HL-60 (cell line): ENCODE measurements at regions not wholly inside any gene's neighbourhood (a gene's known extent, or its start where the extent isn't known, plus 50 kb on each side); places are given as distances from the start of the nearest gene placed in this dataset.

Experiments
- DNase-seq, 2 experiments: peaks; one replicate each; pipeline ENCODE4 v3.0.0-alpha.2; 2010 to 2020; ENCODE audit warnings: low read depth in 1 of 2, low spot score in 1 of 2
- H3K27ac ChIP-seq: fragments of 250-450 bp; sonication (Bioruptor Pico); replicated peaks from 2 replicates; pipeline ENCODE4 v1.5.1; 2020; ENCODE audit warnings: mild to moderate bottlenecking, moderate library complexity
- H3K27me3 ChIP-seq: fragments of 250-450 bp; sonication (Bioruptor Pico); 2 replicates; pipeline ENCODE4 v1.5.1; 2021; ENCODE audit warnings: mild to moderate bottlenecking, moderate library complexity; ENCODE audit not compliant: insufficient read depth, poor library complexity, severe bottlenecking
- H3K4me3 ChIP-seq: replicated peaks from 2 replicates; pipeline ENCODE4 v1.5.1; 2011; ENCODE audit warnings: mild to moderate bottlenecking, control low read depth, low read length; ENCODE audit not compliant: insufficient read depth
- CTCF ChIP-seq: IDR thresholded peaks from one replicate; pipeline ENCODE4 v1.5.1; 2011; ENCODE audit warnings: low read length, control low read depth, inconsistent platforms; ENCODE audit not compliant: insufficient read depth
- GABPA ChIP-seq: IDR thresholded peaks from 2 replicates; pipeline ENCODE4 v1.6.1; 2012; ENCODE audit warnings: low read depth
- POLR2AphosphoS5 ChIP-seq: IDR thresholded peaks from 2 replicates; pipeline ENCODE4 v1.6.1; 2012; ENCODE audit warnings: low read depth
- REST ChIP-seq: IDR thresholded peaks from 2 replicates; pipeline ENCODE4 v1.6.1; 2012; ENCODE audit warnings: low read depth; ENCODE audit not compliant: insufficient replicate concordance
- SPI1 ChIP-seq: IDR thresholded peaks from 2 replicates; pipeline ENCODE4 v1.6.1; 2012; ENCODE audit warnings: low read depth, mild to moderate bottlenecking, borderline replicate concordance

DNA sequence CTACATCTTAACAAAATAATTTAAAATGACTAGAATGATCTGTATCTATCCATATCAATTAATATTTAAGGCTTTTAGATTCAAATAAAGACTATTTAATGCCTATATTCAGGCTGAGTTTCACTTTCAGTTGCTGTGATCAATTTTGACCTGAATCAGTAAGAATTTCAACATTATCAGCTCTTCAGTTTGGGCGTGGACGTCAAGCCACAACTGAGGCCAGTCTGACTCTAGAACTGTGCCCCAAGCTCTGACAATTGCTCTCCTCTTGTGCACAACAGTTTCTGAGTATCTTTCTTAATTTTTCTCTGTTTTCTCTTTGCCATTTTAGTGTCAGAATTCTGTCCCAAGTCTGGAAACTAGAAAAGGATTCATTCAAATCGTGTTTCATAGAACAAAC is 1095.5 kb downstream of the PLA2G4A start:
- peaks cover 2% of the 10 kb centered on the region for H3K27me3 ChIP-seq
- H3K27ac ChIP-seq: no peak overlapping the region
- no peak for DNase-seq
- TF ChIP-seq POLR2AphosphoS5 (no peak), SPI1 (no peak), REST (no peak), GABPA (no peak), CTCF (no peak)
- H3K4me3 ChIP-seq: no peak overlapping the region

GRCh38 chr1:187928288-187928687 is 1099.5 kb downstream of the PLA2G4A start:
- Histone ChIP-seq H3K27me3 (peaks cover 2% of the 10 kb centered on the region), H3K27ac (no peak overlapping the region), H3K4me3 (no peak overlapping the region)
- no peak for DNase-seq
- TF ChIP-seq SPI1 (no peak), CTCF (no peak), GABPA (no peak), POLR2AphosphoS5 (no peak), REST (no peak)

DNA sequence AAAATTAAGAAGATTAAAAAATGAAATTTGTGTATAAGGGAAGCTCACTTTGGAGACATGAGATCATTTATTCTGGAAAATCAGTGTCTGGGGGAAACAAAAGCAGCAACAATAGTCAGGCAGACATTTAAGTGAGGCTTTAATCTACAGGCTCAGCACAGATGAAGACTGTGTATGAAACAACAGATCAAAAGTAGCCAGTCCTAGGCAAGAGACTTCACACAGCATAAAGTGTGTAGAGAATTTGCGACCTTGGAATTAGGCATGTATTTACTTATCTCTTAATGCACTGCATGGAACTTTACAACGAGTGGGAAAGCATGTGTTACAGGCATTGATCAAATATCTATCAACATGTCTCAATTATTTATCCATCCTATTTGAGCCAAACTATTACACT is 1099.9 kb downstream of the PLA2G4A start:
- no peak for DNase-seq
- H3K27ac ChIP-seq: no peak overlapping the region
- H3K27me3 ChIP-seq: peaks cover 2% of the 10 kb centered on the region
- H3K4me3 ChIP-seq: no peak overlapping the region
- TF ChIP-seq SPI1 (no peak), POLR2AphosphoS5 (no peak), CTCF (no peak), GABPA (no peak), REST (no peak)
